Stomach (tissue), 4 donors: ENCODE measurements at regions not wholly inside any gene's neighbourhood (a gene's known extent, or its start where the extent isn't known, plus 50 kb on each side); places are given as distances from the start of the nearest gene placed in this dataset.

ENCODE experiments used
- CTCF ChIP-seq, 7 experiments: fragments of 450-650 bp in 4 of 7; fragments of 200-600 bp in 3 of 7; sonication (generic) in 3 of 7; IDR thresholded peaks; one replicate each; pipeline ENCODE4 v1.5.1; 2016 to 2019; ENCODE audit warnings: antibody characterized with exemption in 7 of 7, control low read depth in 2 of 7, mild to moderate bottlenecking in 1 of 7
- EP300 ChIP-seq: sonication (generic); formaldehyde crosslinking; IDR thresholded peaks from one replicate; pipeline ENCODE4 v1.6.1; 2017; ENCODE audit warnings: antibody characterized with exemption
- POLR2A ChIP-seq, 4 donors: fragments of 450-650 bp; IDR thresholded peaks; one replicate each; pipeline ENCODE4 v1.6.1; 2016; ENCODE audit warnings: antibody characterized with exemption in 4 of 4, control low read depth in 2 of 4, mild to moderate bottlenecking in 1 of 4, moderate library complexity in 1 of 4
- POLR2AphosphoS5 ChIP-seq, 3 donors: sonication (generic); formaldehyde crosslinking; IDR thresholded peaks; one replicate each; pipeline ENCODE4 v1.6.1; 2016; ENCODE audit warnings: antibody characterized with exemption in 3 of 3

DNA sequence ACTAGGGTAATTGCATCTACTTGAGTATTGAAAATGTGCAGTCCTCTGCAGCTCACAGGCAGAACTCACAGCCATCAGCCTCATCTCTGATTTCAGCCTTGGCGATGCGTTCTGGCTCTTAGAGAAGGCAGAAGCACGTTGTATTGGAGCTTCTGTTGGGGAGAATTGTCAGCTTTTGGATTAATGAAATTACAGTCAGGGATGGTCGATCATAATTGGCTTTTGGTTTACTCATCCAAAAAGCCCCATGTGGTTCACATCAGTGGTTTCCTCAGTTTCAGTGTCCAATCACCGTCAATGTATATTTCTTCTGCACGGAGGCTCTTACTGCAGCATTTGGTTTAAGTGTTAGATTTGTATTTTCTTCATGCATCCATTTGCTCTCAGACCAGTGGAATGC, 218.5 kb upstream of the SOX11 start:
- TF ChIP-seq CTCF (IDR thresholded peaks at IDR 0.05) (no peak), EP300 (no peak), POLR2AphosphoS5 (IDR thresholded peaks at IDR 0.05) (no peak), POLR2A (IDR thresholded peaks at IDR 0.05) (no peak)
